NCI-H1417 (cell line): ENCODE measurements at regions not wholly inside any gene's neighbourhood (a gene's known extent, or its start where the extent isn't known, plus 50 kb on each side); places are given as distances from the start of the nearest gene placed in this dataset.

Experiments
- DNase-seq, 3 experiments: peaks; one replicate each; lab custom pipeline; 2025; lab: John Stamatoyannopoulos, UW

DNA sequence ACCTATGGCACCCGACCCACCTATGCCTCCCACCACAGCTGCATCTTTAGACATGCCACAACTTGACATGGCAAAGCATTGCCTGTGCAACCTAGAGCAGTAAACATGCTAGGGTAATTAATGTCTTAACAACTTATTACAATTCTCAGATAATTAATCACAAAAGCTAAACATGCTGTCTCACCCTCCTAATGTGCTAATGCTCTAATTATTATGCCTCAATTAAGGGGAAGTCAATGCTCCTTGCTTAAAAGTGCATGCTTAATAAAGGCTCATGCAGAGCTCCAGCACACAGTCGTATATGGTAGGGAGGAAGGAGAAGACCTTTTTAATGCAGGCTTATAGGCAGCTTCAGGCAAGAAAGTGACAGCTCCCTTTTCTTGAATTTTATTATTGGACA, 396.0 kb downstream of the SEC16B start:
- peak in 1 of 3 experiments; percentile 49 for DNase-seq

DNA sequence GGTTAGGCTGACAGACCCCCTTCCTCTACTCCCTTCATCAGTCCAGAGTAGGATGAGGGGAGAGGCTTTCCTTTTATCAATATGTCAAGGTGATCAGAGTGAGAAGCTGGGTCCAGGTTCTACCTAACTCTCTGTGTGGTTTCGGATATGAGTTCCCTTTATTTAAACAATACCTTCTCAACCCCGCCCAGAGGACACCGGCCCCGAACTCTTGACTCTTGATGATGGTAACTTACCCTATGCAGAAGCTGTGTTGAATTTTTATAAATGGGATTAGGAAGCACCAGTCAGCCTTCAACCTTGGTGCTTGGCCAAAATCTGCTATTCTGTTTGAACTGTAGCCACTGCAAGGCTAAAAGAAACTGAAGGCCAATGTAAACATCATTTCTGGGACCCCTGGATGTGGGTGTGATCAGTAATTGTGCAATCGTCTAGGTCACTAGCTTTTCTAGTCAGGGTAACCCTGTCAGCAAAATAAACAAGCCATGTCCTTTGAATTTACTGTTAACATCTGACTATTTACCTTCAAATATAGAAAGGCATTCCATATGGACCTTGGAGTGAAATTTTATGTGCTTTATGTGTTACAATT, 398.3 kb downstream of the SEC16B start:
- no peak for DNase-seq

DNA sequence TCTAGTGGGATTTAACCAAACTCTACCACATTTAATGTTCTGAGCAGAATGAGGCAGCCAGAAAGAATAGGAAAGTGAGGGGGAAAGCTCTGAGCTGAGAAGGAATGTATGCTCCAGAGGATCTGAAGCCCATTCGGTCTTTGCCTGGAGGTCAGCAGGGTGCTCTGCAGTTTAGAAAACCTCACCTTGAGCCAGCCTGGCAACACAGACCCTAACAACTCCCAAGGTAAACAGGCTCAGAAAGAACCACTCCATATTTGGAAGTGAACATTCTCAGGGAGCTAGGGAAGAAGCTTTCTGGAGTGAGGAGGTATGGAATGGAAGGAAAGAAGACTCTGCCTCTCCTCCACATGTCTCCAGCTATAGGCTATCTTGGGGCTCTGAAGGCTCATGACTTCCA, 398.8 kb downstream of the SEC16B start:
- DNase-seq = no peak

DNA sequence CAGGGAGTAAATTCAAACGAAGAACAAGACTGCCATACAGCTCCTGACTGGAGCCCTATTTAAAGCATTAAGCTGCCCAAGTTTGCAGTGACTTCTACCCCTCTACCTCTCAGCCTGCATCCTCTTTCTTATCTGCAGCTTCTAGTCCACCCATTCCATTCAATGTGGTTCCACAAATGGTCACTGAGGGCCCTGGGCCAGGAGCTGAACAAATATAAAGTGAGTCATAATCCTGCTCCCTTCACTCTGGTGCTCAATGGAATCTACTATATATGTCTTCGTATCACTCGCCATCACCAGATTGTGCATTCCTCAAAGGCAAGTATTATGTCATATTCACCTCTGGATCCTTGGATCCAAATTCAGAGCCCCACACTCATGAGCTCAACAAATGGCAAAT, 398.7 kb downstream of the BRINP2 start:
- no peak for DNase-seq

DNA sequence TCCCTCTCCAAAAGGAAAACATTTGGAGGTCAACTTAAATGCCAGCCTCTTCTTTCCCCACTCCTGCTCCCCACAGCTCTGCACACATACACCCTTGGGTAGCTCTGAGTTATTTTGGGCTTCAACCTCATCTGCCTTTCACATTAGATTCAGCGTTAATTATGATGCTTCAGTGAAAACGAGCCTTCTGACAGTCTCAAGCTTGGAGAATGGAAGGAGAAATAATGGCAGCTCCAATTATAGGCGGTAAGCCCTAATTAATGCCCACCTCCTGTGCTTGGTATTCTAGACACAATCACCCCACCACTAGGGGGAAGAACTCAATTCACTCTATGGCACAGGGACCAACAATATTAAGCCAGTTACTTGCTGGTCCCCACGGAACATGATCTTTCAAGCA, 397.9 kb downstream of the BRINP2 start:
- DNase-seq = peak in 2 of 3 experiments; percentile 20 to 65

DNA sequence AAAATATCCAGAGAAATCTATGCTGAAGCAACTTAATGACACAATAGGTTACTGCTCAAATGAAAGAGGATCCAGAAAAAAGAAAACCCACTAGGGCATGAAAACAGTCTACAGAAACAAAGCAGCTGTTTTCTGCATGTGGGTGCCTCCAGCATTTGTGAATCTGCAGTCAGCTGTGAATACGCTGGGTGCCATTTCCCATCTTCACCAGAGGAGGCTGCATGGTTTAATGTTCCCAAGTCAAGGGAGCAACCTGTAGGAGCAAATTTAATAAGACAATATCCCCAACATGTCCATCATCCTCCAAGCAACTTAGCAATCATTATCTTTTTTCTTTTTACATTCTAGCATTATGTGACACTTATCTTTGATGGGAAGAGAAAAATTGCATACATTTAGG, 396.6 kb downstream of the BRINP2 start:
- DNase-seq = peak in 2 of 3 experiments; percentile 14 to 49

DNA sequence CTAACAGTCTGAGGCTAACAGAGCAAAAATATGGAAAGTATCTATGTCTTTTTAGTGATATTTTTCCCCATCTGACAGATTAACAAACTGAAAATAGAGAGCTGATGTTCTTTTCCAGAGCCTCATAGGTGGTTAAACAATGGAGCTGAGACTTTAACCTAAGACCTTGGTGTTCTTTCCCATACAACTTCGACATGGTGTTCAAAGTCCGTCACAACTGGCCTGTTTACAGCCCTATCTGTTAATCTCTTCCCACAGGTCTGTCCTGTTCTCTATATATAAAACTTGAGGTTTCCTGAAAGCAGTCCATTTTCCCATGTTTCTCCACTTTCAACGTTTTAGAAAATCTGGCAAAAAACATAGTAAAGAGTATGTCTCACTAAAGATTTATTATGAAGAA, 395.7 kb downstream of the BRINP2 start:
- DNase-seq = no peak

DNA sequence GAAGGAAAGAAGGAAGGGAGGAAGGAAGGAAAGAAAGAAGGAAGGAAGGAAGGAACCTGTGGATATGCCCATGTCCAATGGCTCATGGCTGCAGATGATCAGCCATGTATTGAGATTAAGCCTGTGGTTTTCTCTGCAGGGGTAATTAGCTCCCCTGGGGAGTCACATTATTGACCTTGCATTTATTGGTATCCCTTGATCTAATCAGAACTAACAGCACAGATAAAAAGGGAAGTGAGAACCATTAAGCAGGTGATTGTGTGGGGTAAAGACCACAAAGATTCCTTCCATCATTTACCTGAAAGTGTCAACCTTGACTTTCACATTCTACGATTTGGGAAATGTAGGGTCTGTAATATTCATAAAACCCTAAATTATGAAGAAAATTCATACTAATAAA, 390.7 kb downstream of the BRINP2 start:
- DNase-seq = peak in 2 of 3 experiments; percentile 48 to 81

DNA sequence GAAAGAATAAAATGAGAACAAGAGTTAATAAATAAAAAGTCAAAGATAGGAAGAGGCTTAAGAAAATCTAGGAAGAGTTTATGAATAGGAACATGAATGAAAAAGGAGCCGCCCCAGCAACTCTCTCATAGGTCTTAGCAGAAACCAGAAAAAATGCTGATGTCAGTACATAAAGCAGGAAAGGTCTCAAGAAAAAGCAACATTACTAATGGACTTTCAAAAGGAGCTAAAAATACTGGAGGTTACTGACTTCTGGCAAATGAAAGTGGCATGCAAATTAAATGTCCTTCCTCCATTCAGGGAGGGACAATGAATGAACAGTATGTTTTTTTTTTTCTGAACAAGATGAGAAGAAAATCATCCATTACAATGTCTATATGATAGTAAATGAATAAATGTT, 387.6 kb downstream of the BRINP2 start:
- no peak for DNase-seq

DNA sequence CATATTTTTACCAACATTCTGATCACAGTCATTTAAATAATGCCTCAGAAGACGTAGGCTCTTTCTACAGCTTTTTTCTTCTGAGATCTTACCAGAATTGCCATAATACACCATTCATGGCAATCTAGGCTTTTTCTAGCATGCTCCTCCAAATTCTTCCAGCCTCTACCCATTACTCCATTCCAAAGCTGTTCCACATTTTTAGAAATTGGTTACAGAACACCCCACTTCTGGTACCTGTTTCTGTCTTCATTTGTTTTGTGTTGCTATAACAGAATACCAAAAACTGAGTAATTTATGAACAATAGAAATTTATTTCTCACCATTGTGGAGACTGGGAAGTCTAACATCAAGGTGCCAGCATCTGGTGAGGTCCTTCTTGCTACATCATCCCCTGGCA, 385.4 kb downstream of the BRINP2 start:
- DNase-seq = no peak

DNA sequence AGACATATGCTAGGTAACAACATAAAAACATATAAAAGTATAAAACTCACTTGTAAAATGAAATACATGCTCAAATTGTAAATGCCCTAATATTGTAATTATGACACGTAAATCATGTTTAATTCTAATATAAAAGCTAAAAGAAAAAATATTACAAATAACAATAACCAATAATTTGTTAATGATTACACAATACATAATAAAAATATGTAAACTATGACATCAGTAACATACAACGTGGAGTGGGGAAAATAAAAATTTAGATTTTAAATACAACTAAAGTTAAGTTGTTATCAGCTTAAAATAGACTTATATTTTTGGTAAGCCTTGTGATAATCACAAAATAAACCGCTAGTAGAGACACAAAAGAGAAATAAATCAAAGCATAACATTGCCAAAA, 376.4 kb downstream of the BRINP2 start:
- no peak for DNase-seq

DNA sequence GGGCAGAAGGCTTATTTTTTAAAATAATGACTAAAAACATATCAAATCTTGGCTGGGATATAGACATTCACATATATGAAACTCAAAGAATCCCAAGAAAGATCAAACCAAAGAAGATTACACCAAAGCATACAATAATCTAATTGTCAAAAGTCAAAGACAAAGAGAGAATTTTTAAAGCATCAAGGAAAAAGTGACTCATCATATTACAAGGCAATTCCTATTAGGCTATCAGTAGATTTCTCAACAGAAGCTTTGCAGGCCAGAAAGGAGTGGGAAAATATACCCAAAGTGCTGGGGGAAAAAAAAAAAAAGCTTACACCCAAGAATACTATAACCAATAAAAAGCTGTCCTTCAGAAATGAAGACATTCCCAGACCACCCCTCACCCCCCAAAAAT, 375.6 kb downstream of the BRINP2 start:
- DNase-seq = no peak

DNA sequence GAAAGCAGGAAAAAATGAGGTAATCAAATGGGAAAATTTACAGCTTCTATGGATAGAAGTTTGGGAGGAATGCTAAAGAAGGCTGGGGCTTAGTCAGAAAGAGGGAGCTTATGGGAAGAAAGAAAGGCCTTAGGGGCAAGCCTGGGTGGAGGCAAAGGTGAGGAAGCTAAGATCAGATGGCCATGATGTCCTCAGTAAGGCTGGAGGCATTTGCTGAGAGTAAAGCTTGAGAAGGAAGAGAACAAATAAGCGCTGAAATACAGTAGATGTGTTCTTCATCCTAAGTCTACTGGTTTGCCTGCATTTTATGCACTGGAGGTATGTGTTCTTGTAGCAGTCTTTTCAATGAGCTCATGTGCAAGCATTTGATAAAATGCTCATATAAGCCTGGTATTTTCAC, 355.4 kb downstream of the BRINP2 start:
- DNase-seq = no peak

DNA sequence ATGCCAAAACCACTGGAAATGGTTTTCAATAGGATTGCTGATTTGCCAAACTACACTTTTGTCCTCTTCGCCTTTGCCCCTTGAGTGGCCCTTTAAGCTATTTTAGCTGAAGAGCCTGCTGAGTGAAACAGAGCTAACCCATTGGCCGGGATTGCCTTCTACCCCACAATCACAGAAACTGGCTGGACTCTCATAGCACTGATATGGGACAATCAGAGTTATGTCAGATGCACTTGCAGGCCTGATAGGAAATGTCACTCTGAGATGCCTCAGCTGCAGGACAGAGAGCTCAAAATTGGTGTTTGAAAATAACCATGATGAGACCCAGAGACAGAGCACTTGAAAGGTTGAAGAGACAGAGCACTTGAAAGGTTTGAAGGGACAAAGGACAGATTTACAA, 354.4 kb downstream of the BRINP2 start:
- DNase-seq = peak in 1 of 3 experiments; percentile 84

DNA sequence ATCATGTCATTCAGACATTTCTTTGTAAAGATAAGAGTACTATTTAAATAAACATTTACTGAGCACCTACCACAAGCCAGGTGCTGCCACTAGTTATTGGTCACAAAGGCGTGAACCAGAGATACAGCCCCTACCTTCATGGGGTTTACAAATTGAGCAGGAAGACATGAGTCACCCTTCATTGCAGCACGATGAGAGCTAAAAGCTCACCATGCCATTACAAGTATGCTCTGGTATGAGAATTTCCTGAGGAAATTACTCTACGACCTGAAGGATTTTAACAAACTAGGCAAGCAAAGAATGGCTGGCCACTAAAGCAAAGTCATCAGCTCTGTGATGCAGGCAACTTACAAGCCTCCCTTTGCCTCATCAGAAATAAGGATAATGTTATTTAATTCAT, 346.8 kb downstream of the BRINP2 start:
- DNase-seq = no peak

DNA sequence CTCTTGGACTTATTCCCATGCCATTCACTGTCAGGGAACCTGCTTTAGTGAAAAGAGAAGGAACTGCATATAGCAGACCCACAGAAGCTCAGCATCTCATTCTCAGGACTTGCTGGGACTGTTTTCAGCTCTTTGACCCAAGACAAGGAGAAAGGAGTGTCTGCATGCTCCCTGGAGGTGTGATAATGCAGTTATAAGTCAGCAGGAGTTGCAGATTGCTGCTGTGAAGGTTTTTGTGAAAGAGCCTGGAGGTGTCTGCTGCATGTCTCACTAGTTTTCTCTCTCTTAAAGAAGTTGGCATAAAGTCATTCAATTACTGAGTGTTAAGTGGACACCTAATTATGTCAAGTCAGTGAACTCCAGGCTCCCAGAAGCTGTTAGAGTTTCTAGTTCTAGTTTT, 343.4 kb downstream of the BRINP2 start:
- no peak for DNase-seq

DNA sequence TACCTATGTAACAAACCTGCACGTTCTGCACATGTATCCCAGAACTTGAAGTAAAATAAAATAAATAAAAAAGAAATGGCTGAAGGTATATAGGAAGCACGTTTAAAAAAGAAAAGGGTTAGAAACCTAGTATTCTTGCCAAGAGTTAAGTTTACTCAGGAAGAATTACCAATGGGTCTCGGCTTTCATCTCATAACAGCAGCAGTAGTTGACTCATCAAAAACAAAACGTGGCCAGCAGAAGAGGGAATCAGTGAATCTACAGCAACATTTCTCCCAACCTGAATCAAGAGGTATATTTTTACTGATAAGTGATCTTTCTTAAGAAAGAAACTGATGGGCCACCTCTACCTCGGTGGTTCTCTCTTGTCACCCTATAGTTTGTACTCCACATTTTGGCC, 340.3 kb downstream of the BRINP2 start:
- no peak for DNase-seq

DNA sequence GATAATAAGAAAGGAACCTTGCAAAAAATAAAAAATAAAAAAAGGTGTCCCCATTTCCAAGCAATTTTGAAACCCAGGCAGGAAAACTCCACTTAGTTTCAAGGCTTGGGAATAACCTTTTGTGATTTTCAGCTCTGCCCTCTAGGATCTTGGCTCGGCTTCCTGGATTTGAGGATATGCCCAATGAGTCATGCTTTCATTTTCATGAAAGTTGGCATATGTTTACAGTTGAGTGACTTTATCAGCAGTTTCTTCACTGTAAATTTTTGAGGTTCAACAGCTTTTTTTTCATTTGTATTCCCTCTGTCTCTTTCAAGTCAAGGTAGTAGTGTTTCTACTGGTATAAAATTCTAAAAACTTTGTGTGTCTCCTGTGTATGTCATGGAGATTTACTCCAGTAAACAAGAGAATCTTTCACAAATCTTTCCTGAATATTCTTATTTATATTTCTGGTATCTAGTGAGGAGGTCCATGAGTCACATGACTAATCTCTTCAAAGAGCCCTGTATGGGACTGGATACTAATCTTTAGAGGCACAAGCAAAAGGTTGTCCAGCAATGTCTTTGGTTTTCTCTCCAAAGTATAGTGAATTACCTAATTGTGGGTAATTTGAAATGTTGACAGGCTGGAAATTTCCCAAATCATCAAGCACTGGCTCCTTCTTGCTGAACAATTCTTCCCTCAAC, 335.3 kb downstream of the BRINP2 start:
- no peak for DNase-seq

DNA sequence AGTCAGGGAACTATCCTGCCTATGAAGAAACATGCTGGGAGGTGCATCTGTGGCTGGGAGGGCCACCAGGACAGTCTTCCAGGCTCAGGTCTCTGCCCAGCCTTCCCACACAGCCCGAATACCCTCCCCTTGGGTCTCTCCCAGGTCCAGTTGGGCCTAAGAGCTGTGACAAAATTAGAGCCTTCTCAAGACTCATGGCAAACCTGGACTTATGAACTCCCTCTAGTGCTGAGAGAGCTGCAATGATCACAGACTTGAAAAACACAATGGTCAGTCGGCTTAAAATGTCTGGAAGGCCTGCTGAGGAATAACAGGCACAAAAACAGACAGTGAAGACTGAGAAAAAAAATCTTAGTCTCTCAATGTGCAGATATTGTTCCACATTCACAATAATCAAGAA, 325.1 kb downstream of the BRINP2 start:
- no peak for DNase-seq

DNA sequence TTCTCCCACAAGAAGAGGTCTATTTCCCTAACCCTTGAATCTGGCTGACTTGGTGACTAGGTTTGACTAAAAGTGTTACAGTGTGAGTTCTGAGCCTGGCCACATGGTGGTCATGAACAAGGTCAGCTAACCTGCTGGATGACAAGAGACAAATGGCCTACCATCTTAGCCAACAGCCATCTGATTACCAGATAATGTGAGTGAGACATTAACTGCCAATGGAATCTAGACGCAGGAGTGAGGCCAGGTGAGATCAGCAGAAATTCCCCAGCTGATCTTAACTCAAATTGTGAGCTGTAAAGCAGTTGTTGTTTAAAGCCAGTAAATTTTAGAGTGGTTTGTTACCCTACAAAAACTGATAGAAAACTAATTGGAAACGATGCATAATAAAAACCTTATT, 320.0 kb downstream of the BRINP2 start:
- DNase-seq = no peak

DNA sequence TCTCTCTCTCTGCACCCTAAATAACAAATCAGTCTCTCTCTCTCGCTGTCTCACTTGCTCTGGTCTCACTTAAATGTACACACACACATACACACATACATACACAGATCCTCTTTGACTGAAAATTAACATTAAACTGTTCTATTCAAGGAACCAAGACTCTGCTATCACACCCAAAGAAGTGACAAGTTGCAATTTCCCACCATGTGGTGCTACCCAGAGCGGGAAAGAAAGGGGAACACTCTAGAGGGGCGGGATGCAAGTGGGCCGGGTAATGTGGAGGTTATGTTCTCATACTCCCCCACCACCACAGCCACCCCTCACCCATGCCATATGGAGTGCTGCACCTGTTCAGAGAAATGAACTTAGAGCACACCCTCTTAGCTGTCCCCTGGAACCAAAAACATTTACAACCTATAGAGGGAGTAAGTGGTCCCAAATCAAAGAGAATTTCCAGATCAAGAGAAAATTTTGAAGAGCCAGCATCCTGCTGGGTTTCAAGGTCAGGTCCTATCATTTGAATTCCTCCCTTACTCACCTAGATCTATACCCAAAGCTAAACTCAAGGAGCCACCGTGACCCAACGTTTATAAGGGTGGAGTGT, 319.4 kb downstream of the BRINP2 start:
- no peak for DNase-seq

DNA sequence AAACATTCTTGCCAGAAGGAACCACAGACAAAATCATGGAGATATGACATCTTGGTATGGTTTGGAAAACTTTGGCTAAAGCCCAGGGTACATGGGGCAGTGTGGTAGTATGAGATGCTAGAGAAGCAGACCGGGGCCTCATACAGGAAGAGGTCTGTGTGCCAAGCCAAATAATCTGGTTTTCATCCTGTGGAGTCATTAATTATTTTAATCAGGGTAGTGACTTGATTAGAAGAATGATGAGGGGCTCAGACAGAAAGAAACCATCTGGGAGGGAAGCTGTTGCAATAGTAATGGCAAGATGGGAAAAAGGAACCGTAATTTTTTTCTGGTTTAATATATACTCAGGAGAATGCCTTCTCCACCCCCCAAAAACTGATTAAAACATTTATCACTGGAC, 318.0 kb downstream of the BRINP2 start:
- no peak for DNase-seq

DNA sequence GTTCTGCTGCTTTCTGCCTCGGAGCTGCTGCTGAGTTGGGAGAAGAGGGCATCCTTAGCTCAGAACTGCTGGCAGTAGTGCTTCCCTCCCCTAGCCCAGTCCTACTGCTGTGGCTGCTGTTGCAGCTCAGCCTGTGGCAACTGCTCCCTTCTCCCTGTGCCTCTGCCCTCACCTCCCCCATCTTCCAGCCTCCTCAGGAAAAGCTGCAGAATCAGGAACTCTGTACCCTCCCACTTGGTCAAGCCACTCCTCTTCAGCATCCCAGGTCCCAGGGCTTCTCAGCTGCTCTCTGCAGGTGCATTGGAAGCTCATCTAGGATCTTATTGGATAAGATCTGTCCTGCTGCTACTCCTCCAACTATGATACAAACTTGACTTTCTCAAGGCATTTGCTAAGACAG, 316.7 kb downstream of the BRINP2 start:
- DNase-seq = no peak
